HG03045 (cell line): ENCODE measurements at regions not wholly inside any gene's neighbourhood (a gene's known extent, or its start where the extent isn't known, plus 50 kb on each side); places are given as distances from the start of the nearest gene placed in this dataset.

Source experiments
- ATAC-seq: cut with Tn5 transposase; IDR thresholded peaks from one replicate; pipeline ENCODE4 v1.9.1; 2021; ENCODE audit warnings: mild to moderate bottlenecking, moderate library complexity; ENCODE audit not compliant: unreplicated experiment

- no peak for ATAC-seq
These were observed 155.9 kb downstream of the BARHL2 start for GRCh38 chr1:90561103-90561783.

- ATAC-seq, result no peak
These were observed 158.2 kb downstream of the BARHL2 start for GRCh38 chr1:90558754-90559378.

GRCh38 chr1:90558126-90558525 is 159.0 kb downstream of the BARHL2 start:
- no peak for ATAC-seq

GRCh38 chr1:90557706-90558105 is 159.4 kb downstream of the BARHL2 start:
- ATAC-seq, result no peak

GRCh38 chr1:90550626-90551406 is 166.3 kb downstream of the BARHL2 start:
- ATAC-seq, result no peak

- ATAC-seq, result no peak
These were observed 172.7 kb downstream of the BARHL2 start for GRCh38 chr1:90544356-90544755.

- ATAC-seq, result no peak
These were observed 179.3 kb downstream of the BARHL2 start for GRCh38 chr1:90537606-90538362.

GRCh38 chr1:90534663-90535295 is 182.3 kb downstream of the BARHL2 start:
- ATAC-seq, result no peak

GRCh38 chr1:90534116-90534515 is 183.0 kb downstream of the BARHL2 start:
- no peak for ATAC-seq

GRCh38 chr1:90526954-90527353 is 190.1 kb downstream of the BARHL2 start:
- ATAC-seq, result no peak

- no peak for ATAC-seq
These were observed 194.7 kb downstream of the BARHL2 start for GRCh38 chr1:90522432-90522831.

- ATAC-seq, result no peak
These were observed 203.1 kb downstream of the BARHL2 start for GRCh38 chr1:90513956-90514355.

- ATAC-seq, result no peak
These were observed 204.7 kb downstream of the BARHL2 start for GRCh38 chr1:90512441-90512840.

- ATAC-seq, result no peak
These were observed 207.0 kb downstream of the BARHL2 start for GRCh38 chr1:90510143-90510542.

- peak; percentile 45 for ATAC-seq
These were observed 207.7 kb downstream of the BARHL2 start for GRCh38 chr1:90509225-90510048.

GRCh38 chr1:90508376-90509167 is 208.5 kb downstream of the BARHL2 start:
- ATAC-seq, result no peak

GRCh38 chr1:90507173-90507572 is 209.9 kb downstream of the BARHL2 start:
- ATAC-seq, result no peak

GRCh38 chr1:90505806-90506205 is 211.3 kb downstream of the BARHL2 start:
- no peak for ATAC-seq

GRCh38 chr1:90504509-90504908 is 212.6 kb downstream of the BARHL2 start:
- ATAC-seq, result no peak
